Pons (tissue), 1 donor: ENCODE measurements at regions not wholly inside any gene's neighbourhood (a gene's known extent, or its start where the extent isn't known, plus 50 kb on each side); places are given as distances from the start of the nearest gene placed in this dataset.
A peak's percentile ranks its signal among the peaks of the same experiment; 100 is the strongest.

ENCODE experiments used
- DNase-seq: peaks from one replicate; pipeline ENCODE4 v3.0.0-alpha.2; 2016; ENCODE audit warnings: low spot score

DNA sequence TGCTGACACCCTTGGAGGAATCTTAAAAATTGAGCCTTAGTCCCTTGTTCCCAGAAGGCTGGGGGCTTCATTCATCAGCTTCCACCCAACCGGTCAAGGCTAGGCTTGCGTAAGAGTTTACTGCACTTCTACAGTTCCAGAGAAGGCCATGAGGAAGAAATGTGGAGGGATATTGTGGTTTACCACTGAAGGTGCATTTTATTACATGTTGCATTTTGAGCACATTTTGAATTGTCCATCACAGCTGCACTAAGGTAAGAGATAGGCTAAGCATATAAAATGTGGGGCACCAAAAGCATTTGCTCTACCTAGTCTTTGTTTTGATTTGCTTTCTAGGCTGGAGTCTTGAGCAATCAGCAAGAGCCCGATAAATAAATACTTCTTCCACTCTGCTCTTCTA lies 167.1 kb upstream of the PAPPA start:
- no peak for DNase-seq

- no peak for DNase-seq
These were observed 164.9 kb upstream of the PAPPA start for GRCh38 chr9:115988701-115989100.

DNA sequence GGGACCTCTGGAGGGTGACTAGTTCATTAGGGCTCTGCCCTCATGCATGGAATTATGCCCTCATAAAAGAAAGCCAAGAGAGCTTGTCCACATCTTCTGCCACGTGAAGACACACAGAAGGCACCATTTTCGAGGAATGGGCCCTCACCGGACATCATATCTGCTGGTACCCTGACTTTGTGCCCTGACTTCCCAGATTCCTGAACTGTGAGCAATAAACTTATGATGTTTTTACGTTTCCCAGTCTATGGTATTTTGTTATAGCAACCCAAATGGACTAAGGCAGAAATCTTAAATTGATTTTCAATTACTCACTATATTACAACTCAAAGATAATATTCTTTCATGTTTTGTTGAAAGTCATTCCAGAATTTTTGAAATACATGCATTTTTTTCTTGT lies 163.8 kb upstream of the PAPPA start:
- DNase-seq = no peak

DNA sequence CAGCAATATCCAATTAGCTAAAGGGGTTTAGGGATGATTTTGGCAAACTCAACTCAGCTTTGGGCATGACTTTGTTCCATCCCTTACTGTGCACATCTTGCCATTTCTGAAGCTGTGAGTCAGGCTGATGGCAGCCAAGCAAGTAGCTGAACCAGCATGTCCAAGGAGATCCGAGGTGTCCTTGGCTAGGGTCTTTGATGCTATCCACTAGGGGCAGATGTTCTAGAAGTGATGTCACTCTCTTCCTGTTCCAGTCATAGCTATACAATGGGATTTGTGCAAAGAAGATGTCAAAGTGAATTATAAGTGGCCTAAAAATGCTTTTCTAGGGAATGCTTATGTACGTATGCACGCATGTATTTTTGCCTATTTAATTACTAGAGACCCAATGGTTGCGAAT lies 160.8 kb upstream of the PAPPA start:
- DNase-seq = peak; percentile 11

DNA sequence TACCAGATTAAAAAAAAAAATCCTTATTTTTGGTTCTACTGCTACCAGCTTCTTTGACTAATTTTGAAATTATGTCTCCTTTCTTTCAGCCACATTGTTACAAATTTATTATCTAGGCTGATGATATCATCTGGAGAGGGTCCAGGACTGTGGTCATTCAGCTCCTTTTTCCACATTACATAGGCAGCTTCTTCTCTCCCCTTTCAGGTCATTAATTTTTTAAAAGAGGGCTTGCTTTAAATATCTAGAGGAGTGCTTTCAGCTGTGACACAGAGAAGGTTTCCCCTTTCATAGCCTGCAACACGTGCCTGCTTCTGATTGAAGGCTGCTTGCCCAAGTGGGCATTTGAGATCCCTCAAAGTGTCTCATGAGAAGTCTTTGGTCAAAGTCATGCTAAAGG lies 155.7 kb upstream of the PAPPA start:
- DNase-seq = no peak

- DNase-seq = no peak
These were observed 154.9 kb upstream of the PAPPA start for GRCh38 chr9:115998666-115999065.

DNA sequence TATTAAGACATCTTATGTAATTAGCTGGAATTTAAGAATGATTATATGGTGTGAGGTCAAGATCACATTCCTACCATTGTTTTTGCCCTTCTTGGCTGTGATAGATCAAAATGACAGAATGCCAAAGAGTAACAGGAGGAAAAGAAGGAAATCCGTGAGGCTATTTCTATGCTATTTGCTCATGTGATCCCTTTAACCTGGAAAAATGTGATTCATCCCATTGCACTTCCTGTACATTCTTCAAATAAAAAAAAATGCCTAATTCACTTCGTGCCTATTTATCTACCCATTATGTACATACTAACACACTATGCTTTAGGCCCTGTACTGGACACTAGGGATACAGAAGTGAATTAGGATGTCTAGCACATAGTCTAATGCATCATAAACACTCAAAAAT lies 154.1 kb upstream of the PAPPA start:
- DNase-seq = no peak

DNA sequence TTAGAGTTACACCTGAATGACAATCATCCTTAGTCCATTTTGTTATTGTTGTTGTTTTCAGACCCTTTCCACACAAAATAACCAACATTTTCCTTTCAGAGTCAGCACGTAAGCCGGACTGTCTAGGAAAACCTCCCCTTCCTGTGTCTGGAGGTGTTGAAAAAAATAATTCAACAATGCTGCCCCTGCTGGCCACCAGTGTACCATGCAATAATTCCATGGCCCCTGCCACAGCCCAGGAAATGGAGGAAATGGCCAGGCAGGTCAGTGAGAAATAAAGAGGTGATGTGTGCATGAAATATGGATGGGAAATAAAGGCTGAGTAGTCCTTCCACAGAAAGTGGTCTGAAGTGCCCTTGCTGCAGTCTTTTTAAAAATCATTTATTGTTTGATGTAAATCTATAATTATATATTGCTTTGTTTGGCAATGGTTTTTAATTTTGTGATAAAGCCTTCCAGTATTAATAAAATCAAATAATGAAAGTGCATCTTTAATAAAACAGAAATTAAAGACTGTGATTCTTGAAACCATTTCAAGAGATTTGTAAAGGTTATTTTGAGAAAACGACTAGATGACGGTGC lies 152.8 kb upstream of the PAPPA start:
- no peak for DNase-seq

GRCh38 chr9:116002181-116002580 lies 151.4 kb upstream of the PAPPA start:
- DNase-seq = no peak

DNA sequence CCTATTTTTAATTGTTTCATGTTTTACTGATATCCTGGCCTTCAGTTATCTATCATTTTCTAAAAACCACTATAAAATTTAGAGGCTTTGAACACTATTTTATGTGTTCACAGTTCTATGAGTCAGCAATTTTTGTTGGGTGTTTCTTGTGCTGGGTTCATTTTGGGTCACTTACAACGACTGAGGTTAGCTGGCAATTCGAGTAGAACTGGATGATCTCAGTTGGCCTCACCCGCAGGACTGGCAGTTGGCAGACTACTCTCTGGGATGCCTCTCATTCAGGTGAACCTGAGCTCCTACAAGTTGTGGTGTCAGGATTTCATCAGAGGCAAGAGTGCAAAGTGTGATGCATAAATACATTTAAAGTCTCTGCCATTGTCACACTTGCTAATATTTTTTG lies 151.0 kb upstream of the PAPPA start:
- no peak for DNase-seq

DNA sequence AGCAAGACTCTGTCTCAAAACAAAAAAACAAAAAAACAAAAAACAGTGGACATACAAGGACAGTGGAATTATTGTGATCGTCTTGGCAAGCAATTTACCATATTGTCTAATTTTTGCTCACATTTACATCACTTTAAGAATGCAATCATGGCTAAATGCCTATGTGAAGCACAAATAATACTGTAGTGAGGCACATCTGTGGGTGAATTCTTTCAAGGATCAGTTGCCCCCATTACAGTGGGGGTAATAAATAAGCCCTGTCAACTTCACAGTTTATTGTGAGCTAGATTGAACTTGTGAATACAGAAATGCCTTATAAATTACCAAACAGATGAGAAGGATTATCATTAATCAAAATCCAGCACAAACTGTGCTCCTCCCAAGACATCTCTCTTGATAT lies 150.2 kb upstream of the PAPPA start:
- no peak for DNase-seq

DNA sequence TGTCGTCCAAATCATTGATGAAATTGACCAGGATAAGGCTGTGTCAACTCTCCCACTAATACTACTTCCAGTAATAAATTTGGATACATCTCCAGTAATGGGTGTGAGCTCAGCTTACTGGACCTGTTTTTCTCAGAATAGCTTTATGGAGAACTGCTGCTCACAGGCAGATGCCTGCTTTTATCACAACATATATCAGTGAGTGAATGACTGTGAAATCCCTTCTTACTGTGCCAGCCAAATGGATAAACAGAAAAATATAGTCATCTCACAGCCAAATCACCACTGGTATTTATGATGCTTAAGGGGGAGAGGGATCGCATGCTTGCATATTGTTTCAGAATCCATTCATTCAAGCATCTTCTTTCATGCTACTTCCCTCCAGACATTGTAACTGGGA lies 148.4 kb upstream of the PAPPA start:
- no peak for DNase-seq

- DNase-seq = no peak
These were observed 145.8 kb upstream of the PAPPA start for GRCh38 chr9:116007824-116008223.

DNA sequence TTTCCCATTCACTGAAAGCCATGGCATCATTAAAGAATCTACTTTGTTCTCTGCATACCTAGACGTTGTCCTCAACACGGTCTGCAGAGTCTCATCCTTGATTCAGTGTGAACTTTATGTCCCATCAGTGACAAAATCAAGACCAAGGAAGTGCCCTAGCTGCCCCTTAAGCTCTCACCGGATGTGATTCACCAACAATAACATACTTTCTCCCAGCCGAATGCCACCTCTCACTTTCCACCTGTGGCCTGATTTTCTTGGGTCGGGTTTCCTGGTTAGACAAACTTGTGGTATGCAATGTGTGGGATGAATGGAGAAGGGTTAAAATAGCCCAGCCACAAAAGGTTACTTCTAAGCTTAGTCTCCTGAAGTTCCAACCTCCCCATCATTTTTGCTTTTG lies 145.3 kb upstream of the PAPPA start:
- DNase-seq = no peak

- DNase-seq = no peak
These were observed 144.2 kb upstream of the PAPPA start for GRCh38 chr9:116009420-116009819.

GRCh38 chr9:116015855-116016254 lies 137.7 kb upstream of the PAPPA start:
- no peak for DNase-seq

DNA sequence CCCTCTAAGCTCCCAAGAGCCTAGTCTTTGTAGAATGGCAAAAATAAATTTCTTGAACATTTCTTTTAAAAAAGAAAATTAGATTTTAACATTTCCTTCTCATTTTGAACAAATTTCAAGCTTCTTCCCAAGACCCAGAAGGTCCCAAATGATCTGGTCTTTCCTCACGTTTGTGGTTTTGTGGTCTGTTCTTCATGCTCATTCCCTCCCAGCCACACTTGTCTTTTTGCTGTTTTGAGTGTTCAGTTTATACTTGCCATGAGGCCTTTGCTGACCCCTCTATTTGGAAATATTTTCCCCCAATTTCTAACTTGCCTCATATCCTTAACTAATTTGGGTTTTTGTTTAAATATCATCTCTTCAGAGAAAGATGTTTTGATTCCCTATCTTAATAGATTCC lies 133.4 kb upstream of the PAPPA start:
- DNase-seq = no peak

DNA sequence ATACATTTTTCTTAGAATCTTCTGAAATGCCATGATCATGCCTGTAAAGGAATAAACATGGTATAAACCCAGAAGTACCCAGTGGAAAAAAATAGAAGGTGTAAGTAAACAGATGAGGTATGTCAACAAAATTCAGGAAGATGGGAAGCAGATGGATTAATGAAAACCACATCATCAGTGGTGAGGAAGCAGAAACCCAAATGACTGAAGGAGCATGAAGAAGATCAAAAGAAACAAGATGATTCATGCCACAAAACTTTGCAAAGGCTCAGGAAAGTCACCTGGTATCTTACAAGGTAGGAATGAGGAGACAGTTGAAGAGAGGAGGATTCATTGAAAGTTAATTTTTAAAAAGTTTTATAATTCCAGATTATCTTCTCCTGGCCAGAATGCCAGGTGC lies 132.8 kb upstream of the PAPPA start:
- DNase-seq = no peak

DNA sequence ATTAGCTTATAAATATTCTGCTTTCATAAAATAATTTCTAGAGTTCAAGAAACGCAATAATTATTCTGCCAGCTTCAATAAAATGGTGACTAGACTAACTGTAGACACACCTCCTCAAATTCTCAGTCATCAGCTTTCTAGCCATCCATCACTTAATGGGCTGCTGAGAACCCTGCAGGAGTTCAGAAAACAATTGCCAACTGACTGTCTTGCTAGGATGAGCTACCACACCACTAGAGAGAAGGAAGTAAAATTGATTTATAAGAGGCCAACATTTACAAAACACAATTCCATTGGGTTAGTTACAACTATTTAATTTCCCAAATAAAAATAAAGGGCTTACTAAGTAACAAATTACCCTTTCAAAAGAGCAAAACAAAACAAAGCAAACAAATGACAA lies 126.5 kb upstream of the PAPPA start:
- peak; percentile 6 for DNase-seq

- no peak for DNase-seq
These were observed 126.1 kb upstream of the PAPPA start for GRCh38 chr9:116027511-116027910.

DNA sequence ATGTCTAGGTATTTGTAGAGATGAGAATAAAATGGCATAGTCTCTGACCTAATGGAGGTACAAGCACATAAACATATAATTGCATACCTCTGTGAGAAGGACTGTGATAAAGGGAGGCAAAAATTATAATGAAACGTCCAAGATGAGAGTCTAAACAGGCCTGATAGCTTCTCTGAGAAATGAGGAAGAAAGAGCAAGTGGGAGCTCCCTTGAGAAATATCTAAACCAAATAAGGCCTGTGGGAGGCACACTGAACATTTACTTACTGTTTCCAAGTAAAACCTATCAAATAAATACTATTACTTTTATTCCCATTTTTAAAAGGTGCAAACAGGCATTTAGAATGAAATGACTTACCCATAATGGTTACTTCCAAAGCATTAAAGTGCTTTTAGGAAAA lies 125.6 kb upstream of the PAPPA start:
- DNase-seq = no peak

DNA sequence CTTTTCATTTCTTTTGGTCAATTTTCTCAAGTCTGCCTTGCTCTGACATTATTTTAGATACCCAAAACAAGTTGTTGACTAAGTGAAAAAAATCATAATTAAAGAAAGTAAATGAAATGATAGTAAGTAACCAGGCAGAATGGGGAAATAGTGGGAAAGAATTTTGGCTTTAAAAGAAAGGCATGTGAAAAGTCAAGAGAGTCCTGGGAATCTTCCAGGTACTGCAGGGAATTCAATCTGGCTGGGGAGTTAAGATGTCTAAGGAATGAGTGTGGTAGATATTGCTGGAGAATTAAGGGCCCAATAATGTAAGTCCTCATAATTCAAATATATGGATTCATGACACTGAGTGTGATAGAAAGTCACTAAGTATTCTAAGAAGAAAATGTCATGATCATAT lies 123.1 kb upstream of the PAPPA start:
- DNase-seq = peak; percentile 8

- DNase-seq = no peak
These were observed 120.7 kb upstream of the PAPPA start for GRCh38 chr9:116032683-116033440.

GRCh38 chr9:116039312-116039711 lies 114.3 kb upstream of the PAPPA start:
- DNase-seq = no peak
